ENCODE measurements at regions not wholly inside any gene's neighbourhood (a gene's known extent, or its start where the extent isn't known, plus 50 kb on each side); places are given as distances from the start of the nearest gene placed in this dataset.

DNA sequence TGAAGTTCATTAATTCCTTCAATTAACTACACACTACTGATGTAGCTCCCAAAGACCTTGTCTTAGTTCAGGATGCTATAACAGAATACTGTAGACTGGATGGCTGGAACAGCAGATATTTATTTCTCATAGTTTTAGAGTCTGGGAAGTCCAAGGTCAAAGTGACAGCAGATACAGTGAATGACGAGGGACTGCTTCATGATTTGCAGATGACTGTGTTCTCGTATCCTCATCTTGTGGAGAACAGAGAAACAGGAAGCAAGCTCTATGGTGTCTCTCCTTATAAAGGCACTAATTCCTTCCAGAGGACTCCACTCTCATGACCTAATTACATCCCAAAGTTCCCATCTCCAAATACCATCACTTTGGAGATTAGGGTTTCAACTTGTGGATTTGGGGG is 65.6 kb upstream of the MAP1B start:
- DNase-seq (ENCODE audit: low read depth in 2 of 2), result no peak

DNA sequence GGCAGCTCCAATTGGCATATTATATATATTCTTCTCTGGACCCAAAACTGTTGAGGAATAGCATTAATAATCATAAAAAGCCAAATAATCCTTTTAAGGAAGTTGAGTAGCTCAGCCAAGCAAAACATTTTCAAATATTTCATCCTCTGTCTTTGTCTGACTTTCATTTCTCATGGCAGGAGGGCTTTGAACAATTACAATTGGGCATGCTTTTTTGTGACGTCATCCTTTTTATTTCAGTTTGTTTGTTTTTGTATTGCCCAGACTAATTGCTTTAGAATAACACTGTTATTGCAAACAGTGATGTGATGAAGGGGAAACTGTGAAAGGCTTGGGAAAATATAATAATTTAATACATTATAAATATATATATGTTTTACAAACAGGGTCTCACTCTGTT is 65.2 kb upstream of the MAP1B start:
- DNase-seq (ENCODE audit: low read depth in 2 of 2), result no peak

DNA sequence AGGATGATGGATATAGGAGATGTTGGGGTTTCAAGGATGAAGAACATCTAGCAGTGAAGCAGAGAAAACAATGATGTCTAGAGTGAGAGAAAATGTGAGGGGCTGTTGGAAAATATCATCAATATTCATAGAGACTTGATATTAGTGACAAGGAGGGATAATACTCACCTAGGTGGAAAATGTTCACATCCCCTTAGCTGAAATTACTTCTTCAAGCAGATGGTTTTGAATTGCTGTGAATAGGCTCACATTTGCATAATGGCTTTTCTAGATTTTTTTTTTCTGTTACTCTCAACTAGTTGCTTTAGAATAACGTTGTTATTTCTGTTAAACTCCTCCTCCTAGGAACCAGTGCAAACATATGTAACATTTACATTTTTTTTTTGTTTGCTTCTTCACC is 61.6 kb upstream of the MAP1B start:
- DNase-seq (ENCODE audit: low read depth in 2 of 2), result no peak

DNA sequence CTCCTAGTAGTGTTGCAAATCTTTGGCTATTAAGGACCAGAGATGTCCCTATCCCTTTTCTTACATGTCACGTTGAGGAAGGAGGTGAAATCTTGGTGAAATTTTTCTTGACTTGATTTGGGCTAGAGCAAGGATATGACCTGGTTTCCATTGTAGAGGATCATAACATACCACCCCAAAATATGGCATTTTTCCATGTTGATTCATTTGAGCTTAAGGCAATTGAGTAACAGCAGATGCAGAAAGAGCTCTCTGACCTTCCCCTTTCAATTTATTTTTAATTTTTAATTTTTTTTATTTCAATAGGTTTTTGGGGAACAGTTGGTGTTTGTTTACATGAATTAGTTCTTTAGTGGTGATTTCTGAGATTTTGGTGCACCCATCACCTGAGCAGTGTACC is 61.2 kb upstream of the MAP1B start:
- no peak for DNase-seq (ENCODE audit: low read depth in 2 of 2)

DNA sequence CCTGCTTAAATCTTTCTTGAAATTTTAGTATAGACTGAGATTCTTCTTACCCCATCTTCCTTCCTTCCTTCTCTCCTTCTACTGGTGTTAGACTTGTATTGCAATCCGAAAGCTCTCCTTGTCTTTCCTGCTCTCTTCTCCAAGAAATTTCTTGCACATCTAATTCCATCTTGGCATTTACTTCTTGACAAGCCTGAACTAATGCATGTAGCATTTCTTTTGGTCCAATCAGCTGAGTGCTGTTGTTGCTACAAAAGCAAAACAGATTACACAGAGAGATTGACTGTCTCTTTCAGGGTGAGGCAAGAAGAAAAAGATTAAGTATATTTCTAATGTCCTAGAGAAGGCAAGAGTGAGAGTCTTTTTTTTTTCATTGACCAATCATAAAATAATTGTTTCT is 51.6 kb upstream of the MAP1B start:
- DNase-seq (ENCODE audit: low read depth in 2 of 2), result no peak
